ENCODE measurements at regions not wholly inside any gene's neighbourhood (a gene's known extent, or its start where the extent isn't known, plus 50 kb on each side); places are given as distances from the start of the nearest gene placed in this dataset.

GRCh38 chr5:54691656-54692055 lies 174.1 kb downstream of the SNX18 start:
- Mint-ChIP-seq H3K36me3 (ENCODE audit: low read depth) (peaks cover 4% of the 10 kb centered on the region), H3K4me1 (peaks cover 11% of the 10 kb centered on the region), H3K4me3 (no peak overlapping the region), H3K27ac (ENCODE audit: unreplicated experiment) (no peak overlapping the region), H3K27me3 (ENCODE audit: low read depth) (no peaks in the 10 kb centered on the region), H3K9me3 (peaks cover 10% of the 10 kb centered on the region)
- DNase-seq (ENCODE audit: low read depth, low spot score): no peak
- TF ChIP-seq CTCF (conservative IDR thresholded peaks at IDR 0.05): no peak

GRCh38 chr5:54689411-54690251 lies 172.1 kb downstream of the SNX18 start:
- H3K4me1 Mint-ChIP-seq: peaks cover 4% of the 10 kb centered on the region
- no peak overlapping the region for H3K27ac Mint-ChIP-seq (ENCODE audit: unreplicated experiment)
- H3K4me3 Mint-ChIP-seq: no peak overlapping the region
- no peak for TF ChIP-seq CTCF (conservative IDR thresholded peaks at IDR 0.05)
- peaks cover 4% of the 10 kb centered on the region for H3K36me3 Mint-ChIP-seq (ENCODE audit: low read depth)
- H3K9me3 Mint-ChIP-seq: peaks cover 10% of the 10 kb centered on the region
- H3K27me3 Mint-ChIP-seq (ENCODE audit: low read depth): no peaks in the 10 kb centered on the region
- no peak for DNase-seq (ENCODE audit: low read depth, low spot score)

- Mint-ChIP-seq H3K9me3 (peaks cover 11% of the 10 kb centered on the region), H3K27me3 (ENCODE audit: low read depth) (no peaks in the 10 kb centered on the region), H3K4me3 (no peak overlapping the region), H3K27ac (ENCODE audit: unreplicated experiment) (no peak overlapping the region), H3K36me3 (ENCODE audit: low read depth) (no peaks in the 10 kb centered on the region), H3K4me1 (no peaks in the 10 kb centered on the region)
- TF ChIP-seq CTCF (conservative IDR thresholded peaks at IDR 0.05): no peak
- DNase-seq (ENCODE audit: low read depth, low spot score): no peak
Measured at GRCh38 chr5:54680998-54681397, 163.4 kb downstream of the SNX18 start.

GRCh38 chr5:54679686-54680085 lies 162.1 kb downstream of the SNX18 start:
- no peak for DNase-seq (ENCODE audit: low read depth, low spot score)
- Mint-ChIP-seq H3K27me3 (ENCODE audit: low read depth) (no peaks in the 10 kb centered on the region), H3K27ac (ENCODE audit: unreplicated experiment) (no peak overlapping the region), H3K4me3 (no peak overlapping the region), H3K4me1 (no peaks in the 10 kb centered on the region), H3K36me3 (ENCODE audit: low read depth) (no peaks in the 10 kb centered on the region), H3K9me3 (peaks cover 11% of the 10 kb centered on the region)
- TF ChIP-seq CTCF (conservative IDR thresholded peaks at IDR 0.05): no peak

- Mint-ChIP-seq H3K4me3 (no peak overlapping the region), H3K9me3 (peaks cover 11% of the 10 kb centered on the region), H3K4me1 (peaks cover 3% of the 10 kb centered on the region), H3K27me3 (ENCODE audit: low read depth) (no peaks in the 10 kb centered on the region), H3K36me3 (ENCODE audit: low read depth) (no peaks in the 10 kb centered on the region), H3K27ac (ENCODE audit: unreplicated experiment) (no peak overlapping the region)
- TF ChIP-seq CTCF (conservative IDR thresholded peaks at IDR 0.05): no peak
- DNase-seq (ENCODE audit: low read depth, low spot score): no peak
Measured at GRCh38 chr5:54678737-54679136, 161.2 kb downstream of the SNX18 start.
